ENCODE measurements at regions not wholly inside any gene's neighbourhood (a gene's known extent, or its start where the extent isn't known, plus 50 kb on each side); places are given as distances from the start of the nearest gene placed in this dataset.

DNA sequence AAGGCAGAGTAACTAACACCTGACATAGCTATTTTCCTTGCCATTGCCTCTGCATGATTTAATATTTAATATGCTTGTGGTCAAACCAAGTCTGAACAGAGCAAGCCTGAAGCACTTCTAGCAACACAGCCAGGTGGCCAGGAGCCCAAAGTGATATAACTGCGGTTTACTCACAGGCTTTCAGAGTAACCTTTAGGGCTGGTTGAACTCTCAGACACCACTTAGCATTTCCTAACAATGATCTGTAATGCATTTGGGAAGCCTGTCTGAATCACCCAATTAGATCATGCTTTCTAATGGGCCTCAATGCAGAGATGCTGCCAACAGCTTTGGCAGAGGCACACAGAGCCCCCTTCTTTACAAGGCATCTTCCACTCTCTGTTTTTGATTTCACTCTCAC, 96.1 kb downstream of the FDX1 start:
- Histone ChIP-seq H3K4me1 (ENCODE audit: control insufficient read depth in 1 of 2, insufficient read depth in 2 of 2, low read length in 2 of 2) (no peaks in the 10 kb centered on the region), H3K36me3 (replicated peaks in 1 of 2; ENCODE audit: control insufficient read depth in 1 of 2, insufficient read depth in 2 of 2, low read length in 2 of 2) (no peaks in the 10 kb centered on the region), H3K9me3 (replicated peaks in 1 of 2; ENCODE audit: control insufficient read depth in 1 of 2, insufficient read depth in 1 of 2, low read length in 2 of 2) (peaks cover 17 to 21% of the 10 kb centered on the region in 2 donors), H3K27ac (ENCODE audit: low read depth in 1 of 2, low read length in 2 of 2) (no peak overlapping the region), H4K20me1 (ENCODE audit: insufficient read depth, low read length) (no peaks in the 10 kb centered on the region), H3K79me2 (ENCODE audit: insufficient read depth, low read length) (no peaks in the 10 kb centered on the region), H3K4me3 (replicated peaks in 1 of 3; ENCODE audit: low read depth in 2 of 3, low read length in 3 of 3) (no peak overlapping the region), H3K27me3 (ENCODE audit: control insufficient read depth in 2 of 2, insufficient read depth in 2 of 2, low read length in 2 of 2) (no peaks in the 10 kb centered on the region), H3K9ac (ENCODE audit: insufficient read depth, low read length, poor library complexity, severe bottlenecking) (no peak overlapping the region), H2AFZ (ENCODE audit: insufficient read depth, low read depth, low read length, poor library complexity, severe bottlenecking) (no peak overlapping the region), H3K4me2 (replicated peaks; ENCODE audit: extremely low read depth, low read length, poor library complexity, severe bottlenecking) (no peak overlapping the region)
- Mint-ChIP-seq H3K27ac (no peak overlapping the region), H3K4me1 (peaks cover 6% of the 10 kb centered on the region), H3K36me3 (no peaks in the 10 kb centered on the region), H3K9me3 (peaks cover 19 to 37% (median 26%) of the 10 kb centered on the region in 7 donors), H3K27me3 (ENCODE audit: low read depth in 3 of 3) (no peaks in the 10 kb centered on the region), H3K4me3 (no peak overlapping the region)
- DNase-seq: no peak
- intact Hi-C loops (cut with micrococcal nuclease): no loop called here
- 0% methylated on average over 1 of the region's 1 CpG for WGBS (ENCODE audit: insufficient coverage)
- TF ChIP-seq, protein P1, sequence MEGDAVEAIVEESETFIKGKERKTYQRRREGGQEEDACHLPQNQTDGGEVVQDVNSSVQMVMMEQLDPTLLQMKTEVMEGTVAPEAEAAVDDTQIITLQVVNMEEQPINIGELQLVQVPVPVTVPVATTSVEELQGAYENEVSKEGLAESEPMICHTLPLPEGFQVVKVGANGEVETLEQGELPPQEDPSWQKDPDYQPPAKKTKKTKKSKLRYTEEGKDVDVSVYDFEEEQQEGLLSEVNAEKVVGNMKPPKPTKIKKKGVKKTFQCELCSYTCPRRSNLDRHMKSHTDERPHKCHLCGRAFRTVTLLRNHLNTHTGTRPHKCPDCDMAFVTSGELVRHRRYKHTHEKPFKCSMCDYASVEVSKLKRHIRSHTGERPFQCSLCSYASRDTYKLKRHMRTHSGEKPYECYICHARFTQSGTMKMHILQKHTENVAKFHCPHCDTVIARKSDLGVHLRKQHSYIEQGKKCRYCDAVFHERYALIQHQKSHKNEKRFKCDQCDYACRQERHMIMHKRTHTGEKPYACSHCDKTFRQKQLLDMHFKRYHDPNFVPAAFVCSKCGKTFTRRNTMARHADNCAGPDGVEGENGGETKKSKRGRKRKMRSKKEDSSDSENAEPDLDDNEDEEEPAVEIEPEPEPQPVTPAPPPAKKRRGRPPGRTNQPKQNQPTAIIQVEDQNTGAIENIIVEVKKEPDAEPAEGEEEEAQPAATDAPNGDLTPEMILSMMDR (IDR thresholded peaks at IDR 0.05): no peak

DNA sequence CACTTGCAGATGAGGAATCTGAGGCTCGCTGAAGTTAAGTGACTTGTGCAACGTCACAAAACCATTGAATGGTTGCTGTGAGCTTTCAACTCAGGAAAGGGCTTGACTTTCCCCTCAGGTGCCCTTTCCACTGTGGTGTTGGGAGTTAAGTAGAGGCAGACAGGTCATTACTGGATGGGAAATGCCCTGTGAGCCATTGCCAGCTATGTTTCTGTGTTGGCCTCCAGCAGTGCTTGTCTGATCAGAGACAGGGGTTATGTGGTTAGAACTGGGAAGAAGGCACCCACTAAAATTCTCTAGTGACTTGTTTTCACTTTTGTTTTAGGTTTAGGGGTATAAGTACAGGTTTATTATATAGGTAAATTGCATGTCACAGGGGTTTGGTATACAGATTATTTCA, 96.6 kb downstream of the FDX1 start:
- Histone ChIP-seq H3K27me3 (ENCODE audit: control insufficient read depth in 2 of 2, insufficient read depth in 2 of 2, low read length in 2 of 2) (no peaks in the 10 kb centered on the region), H3K4me3 (replicated peaks in 1 of 3; ENCODE audit: low read depth in 2 of 3, low read length in 3 of 3) (no peak overlapping the region), H4K20me1 (ENCODE audit: insufficient read depth, low read length) (no peaks in the 10 kb centered on the region), H3K79me2 (ENCODE audit: insufficient read depth, low read length) (no peaks in the 10 kb centered on the region), H3K4me1 (ENCODE audit: control insufficient read depth in 1 of 2, insufficient read depth in 2 of 2, low read length in 2 of 2) (no peaks in the 10 kb centered on the region), H3K36me3 (replicated peaks in 1 of 2; ENCODE audit: control insufficient read depth in 1 of 2, insufficient read depth in 2 of 2, low read length in 2 of 2) (no peaks in the 10 kb centered on the region), H3K27ac (ENCODE audit: low read depth in 1 of 2, low read length in 2 of 2) (no peak overlapping the region), H3K4me2 (replicated peaks; ENCODE audit: extremely low read depth, low read length, poor library complexity, severe bottlenecking) (no peak overlapping the region), H3K9me3 (replicated peaks in 1 of 2; ENCODE audit: control insufficient read depth in 1 of 2, insufficient read depth in 1 of 2, low read length in 2 of 2) (peaks cover 17 to 21% of the 10 kb centered on the region in 2 donors), H3K9ac (ENCODE audit: insufficient read depth, low read length, poor library complexity, severe bottlenecking) (no peak overlapping the region), H2AFZ (ENCODE audit: insufficient read depth, low read depth, low read length, poor library complexity, severe bottlenecking) (no peak overlapping the region)
- Mint-ChIP-seq H3K27me3 (ENCODE audit: low read depth in 3 of 3) (no peaks in the 10 kb centered on the region), H3K4me1 (peaks cover 6% of the 10 kb centered on the region), H3K36me3 (no peaks in the 10 kb centered on the region), H3K4me3 (no peak overlapping the region), H3K9me3 (peaks cover 19 to 37% (median 26%) of the 10 kb centered on the region in 7 donors), H3K27ac (no peak overlapping the region)
- 100% methylated on average over 1 of the region's 2 CpGs for WGBS (ENCODE audit: insufficient coverage)
- no peak for DNase-seq
- intact Hi-C loops (cut with micrococcal nuclease): no loop called here
- TF ChIP-seq, protein P1 (IDR thresholded peaks at IDR 0.05): no peak
